Uterus (tissue), 2 donors: ENCODE measurements at regions not wholly inside any gene's neighbourhood (a gene's known extent, or its start where the extent isn't known, plus 50 kb on each side); places are given as distances from the start of the nearest gene placed in this dataset.

Source experiments
- CTCF ChIP-seq, 4 experiments: fragments of 200-600 bp in 2 of 4; fragments of 450-650 bp in 2 of 4; sonication (generic) in 2 of 4; IDR thresholded peaks; one replicate each; pipeline ENCODE4 v1.5.1; 2016 to 2019; ENCODE audit warnings: antibody characterized with exemption in 4 of 4, mild to moderate bottlenecking in 2 of 4, moderate library complexity in 1 of 4
- POLR2A ChIP-seq, 2 donors: fragments of 450-650 bp; IDR thresholded peaks; one replicate each; pipeline ENCODE4 v1.6.1; 2016; ENCODE audit warnings: antibody characterized with exemption in 2 of 2, mild to moderate bottlenecking in 1 of 2, moderate library complexity in 1 of 2

GRCh38 chr9:96169901-96170300, 132.1 kb downstream of the HSD17B3 start:
- TF ChIP-seq CTCF (IDR thresholded peaks at IDR 0.05) (no peak), POLR2A (IDR thresholded peaks at IDR 0.05) (no peak)
